ENCODE measurements at regions not wholly inside any gene's neighbourhood (a gene's known extent, or its start where the extent isn't known, plus 50 kb on each side); places are given as distances from the start of the nearest gene placed in this dataset.

GRCh38 chr11:115627666-115628460 lies 123.6 kb upstream of the CADM1 start:
- TF ChIP-seq CTCF (IDR thresholded peaks at IDR 0.05): no peak
- Histone ChIP-seq H3K9me3 (no peaks in the 10 kb centered on the region), H3K36me3 (ENCODE audit: low read depth) (no peaks in the 10 kb centered on the region), H3K4me1 (ENCODE audit: low read depth) (no peaks in the 10 kb centered on the region), H3K4me3 (no peak overlapping the region)
- ATAC-seq (no peak), DNase-seq (no peak)
- intact Hi-C loops (cut with DNase I, micrococcal nuclease): no loop called here

- intact Hi-C loops (cut with DNase I, micrococcal nuclease): no loop called here
- no peak for TF ChIP-seq CTCF (IDR thresholded peaks at IDR 0.05)
- peaks cover 5% of the 10 kb centered on the region for H3K4me1 ChIP-seq (ENCODE audit: low read depth)
- DNase-seq: no peak
- no peaks in the 10 kb centered on the region for H3K36me3 ChIP-seq (ENCODE audit: low read depth)
- no peaks in the 10 kb centered on the region for H3K9me3 ChIP-seq
- no peak for ATAC-seq
- no peak overlapping the region for H3K4me3 ChIP-seq
Measured at GRCh38 chr11:115627071-115627470, 122.9 kb upstream of the CADM1 start.

- Histone ChIP-seq H3K9me3 (no peaks in the 10 kb centered on the region), H3K36me3 (ENCODE audit: low read depth) (no peaks in the 10 kb centered on the region), H3K4me3 (no peak overlapping the region), H3K4me1 (ENCODE audit: low read depth) (peaks cover 5% of the 10 kb centered on the region)
- no peak for TF ChIP-seq CTCF (IDR thresholded peaks at IDR 0.05)
- no peak for DNase-seq
- intact Hi-C loops (cut with DNase I, micrococcal nuclease): no loop called here
- no peak for ATAC-seq
Measured at GRCh38 chr11:115626414-115626813, 122.2 kb upstream of the CADM1 start.

GRCh38 chr11:115625502-115625901 lies 121.3 kb upstream of the CADM1 start:
- intact Hi-C loops (cut with DNase I, micrococcal nuclease): no loop called here
- no peak for ATAC-seq
- no peaks in the 10 kb centered on the region for H3K36me3 ChIP-seq (ENCODE audit: low read depth)

GRCh38 chr11:115624065-115624464 lies 119.8 kb upstream of the CADM1 start:
- Histone ChIP-seq H3K4me3 (no peak overlapping the region), H3K4me1 (ENCODE audit: low read depth) (peaks cover 5% of the 10 kb centered on the region), H3K36me3 (ENCODE audit: low read depth) (no peaks in the 10 kb centered on the region), H3K9me3 (no peaks in the 10 kb centered on the region)
- TF ChIP-seq CTCF (IDR thresholded peaks at IDR 0.05): no peak
- no peak for ATAC-seq
- no peak for DNase-seq
- intact Hi-C loops (cut with DNase I, micrococcal nuclease): no loop called here

More at GRCh38 chr11:115625502-115625901, 121.3 kb upstream of the CADM1 start:
- Histone ChIP-seq H3K4me1 (ENCODE audit: low read depth) (peaks cover 5% of the 10 kb centered on the region), H3K4me3 (no peak overlapping the region), H3K9me3 (no peaks in the 10 kb centered on the region)
- no peak for DNase-seq
- no peak for TF ChIP-seq CTCF (IDR thresholded peaks at IDR 0.05)
